Mucosa of gallbladder (tissue), 1 donor: ENCODE measurements at regions not wholly inside any gene's neighbourhood (a gene's known extent, or its start where the extent isn't known, plus 50 kb on each side); places are given as distances from the start of the nearest gene placed in this dataset.

Experiments
- DNase-seq: peaks from one replicate; pipeline ENCODE4 v3.0.0-alpha.2; 2020; ENCODE audit warnings: low spot score
- donor health status: DM: no; HTN: no; CAD: no.

GRCh38 chr2:71937396-71937795 lies 210.3 kb downstream of the CYP26B1 start:
- DNase-seq, result no peak

DNA sequence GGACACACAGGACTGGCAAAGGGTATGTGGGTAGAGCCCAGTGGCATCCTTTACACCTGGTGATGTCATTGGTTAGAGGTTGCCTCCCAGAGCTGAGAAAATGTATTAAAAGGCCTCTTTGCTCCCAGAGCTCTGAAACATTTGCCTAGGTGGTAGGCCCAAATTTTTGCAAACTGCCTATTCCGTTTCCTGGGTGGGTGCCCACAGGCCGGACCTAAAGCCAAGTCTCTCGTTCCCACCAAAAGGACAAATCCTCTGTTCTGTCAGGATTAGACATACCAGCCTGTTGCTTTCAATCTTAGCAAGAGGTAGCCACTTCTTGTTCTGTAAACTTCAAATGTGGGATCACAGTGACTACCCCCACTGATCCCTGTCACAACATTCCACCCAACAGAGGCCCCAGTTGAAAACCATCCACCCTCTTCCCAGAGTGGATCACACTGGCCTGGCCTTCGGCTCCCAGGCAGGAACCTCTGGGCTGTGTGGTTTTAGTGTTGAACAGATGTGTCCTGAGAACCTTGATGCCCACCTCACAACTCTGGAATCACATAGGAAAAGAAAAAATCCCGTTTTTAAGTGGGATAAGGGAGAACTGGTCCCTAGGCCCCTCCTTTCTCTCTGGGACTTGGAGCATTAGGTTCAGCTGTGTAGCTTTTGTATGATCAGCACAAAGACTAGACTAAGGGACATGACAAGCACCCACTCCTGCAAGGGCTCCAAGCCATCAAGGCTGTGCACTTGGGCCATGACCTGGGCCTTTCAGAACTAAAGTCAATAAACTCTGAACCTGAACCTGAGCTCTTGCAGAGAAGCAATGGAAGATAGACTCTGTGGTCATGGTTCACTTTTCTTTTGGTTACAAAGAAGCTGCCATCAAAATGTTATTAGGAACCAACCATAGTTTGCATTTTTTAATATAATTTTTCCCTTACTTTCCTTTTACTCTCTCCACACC lies 211.3 kb downstream of the CYP26B1 start:
- no peak for DNase-seq

- no peak for DNase-seq
Measured at GRCh38 chr2:71935262-71935848, 212.3 kb downstream of the CYP26B1 start.

DNA sequence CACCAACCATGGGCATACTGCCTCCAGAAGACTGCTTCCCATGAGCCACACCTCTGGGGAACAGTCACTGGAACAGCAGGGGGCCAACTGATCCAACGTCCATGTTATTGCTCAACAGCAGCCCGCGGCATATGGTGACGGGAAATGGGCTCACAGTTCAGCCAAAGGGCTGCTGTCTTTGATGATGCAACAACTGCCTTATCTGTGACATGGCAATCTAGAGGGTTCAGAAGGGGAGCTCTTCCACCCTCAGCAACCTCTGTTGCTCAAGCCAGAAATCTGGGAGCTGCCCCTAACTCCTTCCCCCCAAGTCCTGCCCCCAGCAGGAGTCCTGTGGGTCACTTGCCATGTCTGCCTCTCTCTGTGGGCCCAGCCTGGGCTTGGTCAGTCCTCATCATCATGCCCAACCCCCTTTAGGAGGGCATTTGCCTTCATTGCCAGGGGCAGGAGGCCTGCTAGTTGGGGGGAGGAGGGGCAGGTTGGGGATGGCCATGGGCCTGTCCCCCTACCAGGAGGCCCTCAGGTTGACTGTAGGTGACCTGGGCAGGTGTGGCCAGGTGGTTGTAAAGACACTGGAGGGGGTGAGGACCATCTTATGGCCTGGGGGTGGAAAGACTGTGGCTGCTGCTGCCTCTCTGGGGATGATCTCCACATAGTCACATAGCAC lies 212.9 kb downstream of the CYP26B1 start:
- no peak for DNase-seq

- DNase-seq, result no peak
Measured at GRCh38 chr2:71934320-71934593, 213.4 kb downstream of the CYP26B1 start.

DNA sequence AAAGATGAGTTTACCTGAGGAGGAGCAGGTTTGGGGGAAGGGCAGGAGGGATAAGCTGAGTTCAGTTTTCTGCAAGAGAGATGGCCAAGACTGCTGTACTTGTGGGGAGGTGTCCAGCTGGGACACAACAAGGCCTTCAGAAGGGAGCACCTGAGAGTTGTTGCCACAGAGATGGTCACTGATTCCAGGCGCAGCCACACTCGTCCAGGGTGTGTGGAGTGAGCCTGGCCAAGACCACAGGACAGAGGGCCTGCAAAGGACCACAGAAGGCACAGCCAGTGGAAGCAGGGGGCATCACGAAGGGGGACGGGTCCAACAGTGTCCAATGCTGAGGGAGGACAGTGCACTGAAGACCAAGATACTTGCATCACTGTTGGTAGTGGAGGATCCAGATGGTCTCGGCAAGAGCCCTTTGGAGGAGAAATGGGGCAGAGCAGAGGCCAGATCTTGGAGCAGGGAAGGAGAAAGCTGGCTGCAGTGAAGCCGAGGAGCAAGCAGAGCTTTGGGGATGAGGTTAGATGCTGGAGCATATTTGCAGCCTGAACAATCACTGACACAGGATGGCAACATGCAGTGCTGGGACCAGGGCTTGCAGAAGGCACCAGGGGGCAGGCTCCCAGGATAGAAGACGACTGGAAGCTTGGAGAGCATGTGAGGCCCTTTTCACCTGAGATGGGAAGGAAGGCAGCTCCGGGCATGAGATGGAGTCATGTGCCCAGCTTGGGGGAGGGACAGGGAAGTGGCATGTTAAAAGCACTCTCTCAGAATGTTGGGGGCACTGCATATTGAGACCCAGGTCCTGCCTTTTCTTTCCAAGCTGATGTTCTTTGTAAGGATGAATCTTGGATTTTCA lies 214.0 kb downstream of the CYP26B1 start:
- no peak for DNase-seq

DNA sequence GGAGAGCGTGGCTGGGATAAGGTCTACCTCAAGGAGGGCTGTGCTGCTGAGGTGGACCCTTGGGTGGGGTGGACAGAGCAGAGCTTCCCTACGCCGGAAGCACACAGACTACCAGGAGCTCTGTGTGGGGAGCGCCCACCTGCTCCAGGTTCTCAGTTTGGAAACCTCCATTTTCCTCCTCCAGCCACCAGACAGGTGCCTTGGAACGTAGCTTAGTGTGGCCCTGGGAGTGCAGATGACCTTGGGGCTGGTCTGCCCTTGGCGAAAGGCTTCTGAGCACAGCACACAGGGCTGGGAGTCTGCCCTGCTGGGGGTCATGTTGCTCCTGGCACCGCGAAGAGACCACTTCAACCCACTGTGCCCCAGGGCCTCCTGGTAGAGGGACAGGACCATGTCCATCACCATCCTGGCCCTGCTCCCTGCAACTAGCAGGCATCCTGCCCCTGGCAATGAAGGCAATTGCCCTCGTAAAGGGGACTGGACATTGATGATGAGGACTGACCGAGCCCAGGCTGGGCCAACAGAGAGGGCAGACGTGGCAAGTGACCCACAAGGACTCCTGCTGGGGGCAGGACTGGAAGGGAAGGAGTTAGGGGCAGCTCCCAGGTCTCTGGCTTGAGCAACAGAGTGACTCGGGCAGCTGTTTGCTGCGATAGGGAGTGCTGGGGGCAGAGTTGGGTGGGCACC lies 214.7 kb downstream of the CYP26B1 start:
- DNase-seq, result peak; percentile 8

- peak; percentile 7 for DNase-seq
Measured at GRCh38 chr2:71932037-71932779, 215.5 kb downstream of the CYP26B1 start.

GRCh38 chr2:71930049-71930681 lies 217.5 kb downstream of the CYP26B1 start:
- DNase-seq, result peak; percentile 12

- no peak for DNase-seq
Measured at GRCh38 chr2:71929482-71929772, 218.2 kb downstream of the CYP26B1 start.

GRCh38 chr2:71928734-71929481 lies 218.8 kb downstream of the CYP26B1 start:
- DNase-seq, result no peak

GRCh38 chr2:71927757-71928715 lies 219.6 kb downstream of the CYP26B1 start:
- no peak for DNase-seq

DNA sequence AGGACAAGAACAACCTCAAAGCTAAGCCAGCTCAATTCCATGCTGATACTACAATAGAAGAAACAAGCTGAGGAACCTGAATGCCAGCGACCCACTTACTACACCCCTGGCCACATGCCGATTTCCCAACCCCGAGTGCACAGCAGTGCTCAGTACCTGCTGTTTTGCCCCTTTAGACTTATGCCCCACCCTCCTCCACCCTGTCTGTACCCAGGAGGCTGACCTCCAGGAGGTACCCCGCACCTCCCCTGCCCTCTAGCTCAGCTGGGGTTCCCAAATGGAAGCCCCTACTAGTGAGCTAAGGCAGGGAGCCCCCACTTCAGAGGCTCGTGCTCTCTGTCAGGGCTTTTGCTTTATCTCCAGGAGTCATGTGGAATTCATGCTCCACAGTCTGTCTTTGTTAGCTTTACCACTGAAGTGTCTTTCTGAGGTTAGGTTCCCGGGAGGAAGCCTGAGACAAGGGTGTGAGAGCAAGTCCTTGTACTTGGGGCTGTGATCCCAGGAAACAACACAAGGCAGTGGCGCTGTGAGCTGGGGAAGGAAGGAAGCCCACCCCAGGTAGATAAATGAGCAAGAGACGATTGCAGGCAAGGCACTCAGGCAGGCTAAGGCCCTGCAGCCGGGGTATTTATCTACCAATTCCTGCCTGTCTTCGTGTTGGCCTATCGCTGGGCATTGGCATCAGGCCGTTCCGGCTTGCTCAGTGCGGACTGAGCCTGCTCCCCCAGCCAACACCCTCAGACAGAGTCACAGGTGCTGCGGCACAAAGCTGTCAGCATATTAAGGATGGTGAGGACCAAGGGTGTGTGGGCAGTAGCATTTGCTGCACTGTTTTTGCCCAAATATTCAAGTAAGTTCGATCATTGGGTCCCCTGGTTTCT lies 220.5 kb downstream of the CYP26B1 start:
- DNase-seq, result no peak

DNA sequence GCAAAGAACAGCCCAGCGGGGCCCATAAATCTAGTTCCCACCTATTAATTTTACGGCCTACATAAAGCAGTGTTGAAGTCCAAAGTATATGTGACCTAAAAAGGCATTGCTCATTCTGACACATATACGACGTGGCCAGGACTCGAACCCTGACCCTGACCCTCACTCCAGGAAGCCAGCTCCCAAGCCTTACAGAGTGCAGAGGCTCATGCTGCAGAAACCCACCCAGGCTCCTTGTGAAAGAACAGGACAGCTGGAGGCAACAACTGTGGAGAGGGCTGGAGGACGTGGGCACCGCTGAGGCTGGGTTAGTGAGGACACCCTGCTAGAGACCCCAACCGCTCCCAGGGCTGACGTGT lies 221.6 kb downstream of the CYP26B1 start:
- DNase-seq, result no peak

- DNase-seq, result no peak
Measured at GRCh38 chr2:71925268-71926088, 222.2 kb downstream of the CYP26B1 start.

DNA sequence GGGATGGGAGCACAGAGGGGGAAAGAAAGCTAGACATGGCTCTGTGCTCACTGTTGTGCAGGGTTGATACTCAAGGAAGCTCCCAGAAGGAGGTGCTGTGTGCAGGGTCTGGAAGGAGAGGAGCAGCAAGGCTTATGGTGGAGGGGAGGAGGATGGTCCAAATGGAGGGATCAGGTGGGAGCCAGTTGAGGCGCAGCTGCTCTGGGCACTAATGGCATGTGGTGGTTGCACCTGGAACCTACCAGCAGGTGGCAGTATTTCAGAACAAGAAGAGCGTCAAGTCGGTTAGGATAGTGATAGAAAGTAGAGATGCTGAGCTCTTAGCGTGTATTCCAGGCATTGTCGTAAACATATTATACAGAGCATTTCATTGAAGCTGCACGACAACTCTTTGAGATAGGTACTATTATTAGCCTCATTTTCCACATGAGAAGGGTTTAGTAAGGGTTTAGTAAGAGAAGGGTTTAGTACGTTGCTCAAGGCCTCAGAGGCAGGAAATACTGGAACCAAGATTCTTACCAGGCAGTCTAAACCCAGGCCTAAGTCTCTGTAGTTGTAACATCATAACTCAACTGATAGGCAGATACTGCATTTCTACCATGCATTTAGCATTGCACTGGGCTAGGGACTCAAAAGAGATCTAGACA lies 223.7 kb downstream of the CYP26B1 start:
- DNase-seq, result peak; percentile 73
